ENCODE measurements at regions not wholly inside any gene's neighbourhood (a gene's known extent, or its start where the extent isn't known, plus 50 kb on each side); places are given as distances from the start of the nearest gene placed in this dataset.

DNA sequence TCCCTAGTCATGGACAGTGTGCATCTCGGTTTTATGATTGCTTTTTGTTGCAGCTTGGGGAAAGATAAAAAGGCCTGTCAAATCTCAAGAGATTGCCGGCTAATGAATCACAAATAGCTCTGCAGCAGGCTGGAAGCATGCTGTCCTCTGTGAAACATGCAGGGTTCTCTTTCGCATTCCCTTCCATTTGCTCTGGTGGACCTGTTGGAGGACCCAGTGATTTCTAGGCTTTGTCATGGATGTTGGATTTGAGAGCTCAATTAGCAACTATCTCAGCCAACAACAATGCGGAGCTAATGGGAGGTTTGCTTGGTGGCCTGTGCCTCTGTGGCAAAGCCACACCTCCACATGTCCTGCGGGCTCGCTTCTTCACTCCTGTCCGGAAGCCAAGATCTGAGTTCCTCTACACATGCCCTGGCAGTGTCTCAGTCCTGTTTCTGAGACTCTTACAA is 418.1 kb upstream of the ARGLU1 start:
- peak in 2 of 4 donors; percentile 45 to 49 for ATAC-seq
- H3K9me3 ChIP-seq: no peaks in the 10 kb centered on the region
- H3K36me3 ChIP-seq: no peaks in the 10 kb centered on the region
- no peak overlapping the region for H3K27ac ChIP-seq
- H3K4me3 ChIP-seq: no peak overlapping the region
- H3K4me1 ChIP-seq: peaks cover 0 to 18% (median 0%) of the 10 kb centered on the region in 12 donors
- no peak for DNase-seq
- TF ChIP-seq, protein P1, sequence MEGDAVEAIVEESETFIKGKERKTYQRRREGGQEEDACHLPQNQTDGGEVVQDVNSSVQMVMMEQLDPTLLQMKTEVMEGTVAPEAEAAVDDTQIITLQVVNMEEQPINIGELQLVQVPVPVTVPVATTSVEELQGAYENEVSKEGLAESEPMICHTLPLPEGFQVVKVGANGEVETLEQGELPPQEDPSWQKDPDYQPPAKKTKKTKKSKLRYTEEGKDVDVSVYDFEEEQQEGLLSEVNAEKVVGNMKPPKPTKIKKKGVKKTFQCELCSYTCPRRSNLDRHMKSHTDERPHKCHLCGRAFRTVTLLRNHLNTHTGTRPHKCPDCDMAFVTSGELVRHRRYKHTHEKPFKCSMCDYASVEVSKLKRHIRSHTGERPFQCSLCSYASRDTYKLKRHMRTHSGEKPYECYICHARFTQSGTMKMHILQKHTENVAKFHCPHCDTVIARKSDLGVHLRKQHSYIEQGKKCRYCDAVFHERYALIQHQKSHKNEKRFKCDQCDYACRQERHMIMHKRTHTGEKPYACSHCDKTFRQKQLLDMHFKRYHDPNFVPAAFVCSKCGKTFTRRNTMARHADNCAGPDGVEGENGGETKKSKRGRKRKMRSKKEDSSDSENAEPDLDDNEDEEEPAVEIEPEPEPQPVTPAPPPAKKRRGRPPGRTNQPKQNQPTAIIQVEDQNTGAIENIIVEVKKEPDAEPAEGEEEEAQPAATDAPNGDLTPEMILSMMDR (IDR thresholded peaks at IDR 0.05): no peak
- TF ChIP-seq POLR2A (IDR thresholded peaks at IDR 0.05): no peak
- intact Hi-C loops (cut with DNase I): no loop called here
- no peaks in the 10 kb centered on the region for H3K27me3 ChIP-seq
- WGBS, 4 donors: 48 to 59% (median 57%) methylated on average over 7 of the region's 7 CpGs

DNA sequence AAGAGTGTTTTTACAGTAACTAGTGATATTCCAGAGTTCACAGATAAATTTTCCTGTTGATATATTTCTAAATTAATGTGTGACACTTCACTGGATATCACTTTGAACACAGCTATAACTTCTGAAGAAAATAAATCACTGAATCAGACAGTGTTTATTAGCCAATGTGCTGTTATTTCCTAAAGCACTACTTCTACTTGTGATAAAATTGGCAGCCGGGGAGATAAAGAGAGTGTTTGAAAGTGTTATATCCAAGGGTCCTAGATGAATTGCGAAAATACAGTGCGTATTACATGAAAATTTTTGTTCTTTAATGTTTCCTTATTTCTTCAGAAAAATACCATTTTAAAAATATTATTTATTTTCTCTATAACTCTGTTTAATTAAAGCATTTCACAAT is 417.5 kb upstream of the ARGLU1 start:
- H3K27me3 ChIP-seq: no peaks in the 10 kb centered on the region
- H3K27ac ChIP-seq: no peak overlapping the region
- H3K36me3 ChIP-seq: no peaks in the 10 kb centered on the region
- intact Hi-C loops (cut with DNase I): no loop called here
- WGBS, 4 donors: 60 to 82% (median 68%) methylated on average over 3 of the region's 3 CpGs
- ATAC-seq (no peak), DNase-seq (no peak)
- peaks cover 0 to 18% (median 0%) of the 10 kb centered on the region in 12 donors for H3K4me1 ChIP-seq
- H3K4me3 ChIP-seq: no peak overlapping the region
- no peak for TF ChIP-seq POLR2A (IDR thresholded peaks at IDR 0.05)
- TF ChIP-seq, protein P1 (IDR thresholded peaks at IDR 0.05): no peak
- H3K9me3 ChIP-seq: no peaks in the 10 kb centered on the region

DNA sequence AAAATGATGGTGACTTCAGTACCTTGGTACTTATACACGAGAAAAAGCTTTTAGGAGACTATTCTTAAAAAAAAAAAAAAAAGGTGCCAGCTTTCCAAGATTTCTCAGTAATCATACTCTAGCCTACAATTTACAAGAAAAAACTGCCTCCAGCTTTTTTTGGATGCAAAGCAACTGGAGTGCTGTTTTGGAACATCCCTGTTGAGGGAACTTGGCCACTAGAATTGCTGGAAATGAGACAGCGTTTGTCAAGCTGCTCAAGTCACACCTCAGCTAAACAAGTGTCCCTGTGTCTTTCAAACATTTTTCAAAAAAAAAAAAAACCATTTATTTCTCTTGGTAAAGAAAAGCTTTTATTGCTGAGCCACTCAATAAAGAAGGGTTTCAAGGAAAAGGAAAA is 413.1 kb upstream of the ARGLU1 start:
- TF ChIP-seq, protein P1 (IDR thresholded peaks at IDR 0.05): no peak
- TF ChIP-seq POLR2A (IDR thresholded peaks at IDR 0.05): no peak
- H3K9me3 ChIP-seq: no peaks in the 10 kb centered on the region
- H3K27me3 ChIP-seq: no peaks in the 10 kb centered on the region
- WGBS, 4 donors: 68 to 80% (median 71%) methylated on average over 2 of the region's 2 CpGs
- no peak overlapping the region for H3K27ac ChIP-seq
- no peak overlapping the region for H3K4me3 ChIP-seq
- peaks cover 0 to 6% (median 0%) of the 10 kb centered on the region in 12 donors for H3K4me1 ChIP-seq
- intact Hi-C loops (cut with DNase I): no loop called here
- no peak for DNase-seq
- H3K36me3 ChIP-seq: no peaks in the 10 kb centered on the region
- no peak for ATAC-seq

DNA sequence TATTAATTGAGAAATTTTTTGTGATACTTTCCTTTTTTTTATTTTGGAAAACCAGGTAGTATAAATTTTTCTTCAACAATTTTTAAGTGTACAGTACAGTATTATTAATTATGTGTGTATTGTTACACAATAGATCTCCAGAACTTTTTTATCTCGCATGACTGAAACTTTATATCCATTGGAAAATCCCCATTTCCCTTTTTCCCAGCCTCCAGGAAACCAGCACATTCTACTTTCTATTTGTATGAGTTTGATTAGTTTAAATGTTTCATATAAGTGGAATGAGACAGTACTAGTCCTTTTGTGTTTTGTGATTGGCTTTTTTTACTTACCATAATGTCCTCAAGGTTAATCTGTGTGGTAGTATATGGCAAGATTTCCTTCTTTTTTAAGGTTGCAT is 399.5 kb upstream of the ARGLU1 start:
- intact Hi-C loops (cut with DNase I): no loop called here
- no peak overlapping the region for H3K4me3 ChIP-seq
- peaks cover 0 to 17% (median 0%) of the 10 kb centered on the region in 12 donors for H3K9me3 ChIP-seq
- no peak overlapping the region for H3K27ac ChIP-seq
- no peaks in the 10 kb centered on the region for H3K4me1 ChIP-seq
- ATAC-seq (no peak), DNase-seq (no peak)
- 71 to 89% (median 76%) methylated on average over 1 of the region's 1 CpG for WGBS, 4 donors
- TF ChIP-seq, protein P1 (IDR thresholded peaks at IDR 0.05): no peak
- TF ChIP-seq POLR2A (IDR thresholded peaks at IDR 0.05): no peak
- no peaks in the 10 kb centered on the region for H3K36me3 ChIP-seq
- no peaks in the 10 kb centered on the region for H3K27me3 ChIP-seq
